ENCODE measurements at regions not wholly inside any gene's neighbourhood (a gene's known extent, or its start where the extent isn't known, plus 50 kb on each side); places are given as distances from the start of the nearest gene placed in this dataset.
A peak's percentile ranks its signal among the peaks of the same experiment; 100 is the strongest.

DNA sequence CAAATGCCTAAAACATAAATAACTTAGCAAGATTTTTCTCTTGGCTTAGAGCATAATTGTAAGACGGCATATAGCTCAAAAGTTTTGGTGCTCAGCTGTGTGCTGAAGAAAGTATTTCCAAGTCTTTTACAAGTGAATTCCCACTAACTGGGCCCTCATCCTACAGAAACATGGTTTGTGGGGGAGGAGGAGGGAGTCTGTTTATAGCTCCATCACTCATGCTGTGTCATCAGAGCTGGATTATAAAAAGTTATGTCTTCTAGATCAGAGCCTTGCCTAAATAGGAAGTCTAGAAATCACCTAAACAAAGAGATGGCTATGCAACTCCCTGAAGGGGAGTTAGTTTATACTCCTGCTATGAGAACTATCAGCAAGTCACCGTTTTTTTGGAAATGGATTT, 65.9 kb upstream of the OTOGL start:
- DNase-seq (ENCODE audit: low spot score): peak; percentile 27
- TF ChIP-seq, protein P1, sequence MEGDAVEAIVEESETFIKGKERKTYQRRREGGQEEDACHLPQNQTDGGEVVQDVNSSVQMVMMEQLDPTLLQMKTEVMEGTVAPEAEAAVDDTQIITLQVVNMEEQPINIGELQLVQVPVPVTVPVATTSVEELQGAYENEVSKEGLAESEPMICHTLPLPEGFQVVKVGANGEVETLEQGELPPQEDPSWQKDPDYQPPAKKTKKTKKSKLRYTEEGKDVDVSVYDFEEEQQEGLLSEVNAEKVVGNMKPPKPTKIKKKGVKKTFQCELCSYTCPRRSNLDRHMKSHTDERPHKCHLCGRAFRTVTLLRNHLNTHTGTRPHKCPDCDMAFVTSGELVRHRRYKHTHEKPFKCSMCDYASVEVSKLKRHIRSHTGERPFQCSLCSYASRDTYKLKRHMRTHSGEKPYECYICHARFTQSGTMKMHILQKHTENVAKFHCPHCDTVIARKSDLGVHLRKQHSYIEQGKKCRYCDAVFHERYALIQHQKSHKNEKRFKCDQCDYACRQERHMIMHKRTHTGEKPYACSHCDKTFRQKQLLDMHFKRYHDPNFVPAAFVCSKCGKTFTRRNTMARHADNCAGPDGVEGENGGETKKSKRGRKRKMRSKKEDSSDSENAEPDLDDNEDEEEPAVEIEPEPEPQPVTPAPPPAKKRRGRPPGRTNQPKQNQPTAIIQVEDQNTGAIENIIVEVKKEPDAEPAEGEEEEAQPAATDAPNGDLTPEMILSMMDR (conservative IDR thresholded peaks at IDR 0.05; ENCODE audit: low read depth): no peak
- no peak overlapping the region for H3K27ac ChIP-seq
- ChIA-PET CTCF (no interaction called here), POLR2A (ENCODE audit: low non-redundant PET) (no interaction called here)

DNA sequence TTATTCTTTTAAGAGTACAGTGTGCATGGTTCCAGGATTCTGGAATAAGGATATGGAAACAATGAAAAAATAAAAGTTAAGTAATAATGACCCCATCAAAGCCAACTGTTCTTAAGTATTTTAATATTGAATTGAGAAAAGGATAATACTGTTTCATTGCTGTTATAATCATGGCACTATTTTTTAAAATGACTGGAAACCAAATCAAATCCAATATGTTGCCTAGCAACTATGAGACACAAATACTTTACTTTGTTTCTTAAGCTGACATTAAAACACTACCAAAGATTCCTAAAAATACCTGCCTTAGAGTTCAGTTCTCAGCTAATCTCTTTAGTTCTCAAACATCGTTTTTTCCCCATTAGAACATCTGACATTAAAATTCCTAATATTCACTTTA, 66.4 kb upstream of the OTOGL start:
- CTCF ChIA-PET: no interaction called here
- POLR2A ChIA-PET (ENCODE audit: low non-redundant PET): no interaction called here
- DNase-seq (ENCODE audit: low spot score): no peak
- TF ChIP-seq, protein P1 (conservative IDR thresholded peaks at IDR 0.05; ENCODE audit: low read depth): no peak
- H3K27ac ChIP-seq: no peak overlapping the region

DNA sequence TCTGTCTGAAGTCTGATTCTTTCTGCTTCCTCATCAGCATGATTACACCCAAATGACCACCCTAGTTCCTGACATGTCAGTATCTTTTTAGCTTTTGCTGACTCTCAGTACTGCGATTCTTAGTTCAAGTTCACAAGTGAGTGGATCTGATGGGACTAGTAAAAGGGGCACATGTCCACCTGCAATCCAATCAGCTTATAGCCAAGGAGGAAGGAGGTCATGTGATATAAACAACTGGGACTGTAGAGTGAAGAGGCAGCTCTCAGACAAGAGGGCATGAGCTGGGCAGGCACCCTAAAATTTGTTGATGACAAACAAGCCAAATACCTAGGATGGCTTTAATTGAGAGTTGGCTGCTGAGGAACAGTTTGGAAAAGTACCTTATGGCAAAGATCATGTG, 68.1 kb upstream of the OTOGL start:
- POLR2A ChIA-PET (ENCODE audit: low non-redundant PET): no interaction called here
- CTCF ChIA-PET: no interaction called here
- no peak for DNase-seq (ENCODE audit: low spot score)

DNA sequence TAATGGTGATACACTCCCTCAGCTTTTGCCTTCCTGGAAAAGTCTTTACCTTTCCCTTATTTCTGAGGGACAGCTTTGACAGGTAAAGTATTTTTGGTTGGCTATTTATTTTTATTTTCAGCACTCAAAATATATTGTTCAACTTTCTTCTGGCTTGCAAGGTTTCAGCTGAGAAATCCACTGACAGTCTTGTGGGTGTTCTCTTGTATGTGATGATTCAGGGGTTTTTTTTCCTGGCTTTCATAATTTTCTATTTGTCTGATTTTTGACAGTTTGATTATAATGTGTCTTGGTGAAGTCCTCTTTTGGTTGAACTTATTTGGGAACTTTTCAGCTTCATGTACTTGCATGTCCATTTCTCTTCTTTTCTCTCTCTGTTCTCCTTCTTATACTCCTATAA, 73.7 kb upstream of the OTOGL start:
- no peak for DNase-seq (ENCODE audit: low spot score)
- TF ChIP-seq, protein P1 (conservative IDR thresholded peaks at IDR 0.05; ENCODE audit: low read depth): no peak
- no peak overlapping the region for H3K27ac ChIP-seq
- CTCF ChIA-PET: interaction anchor here (0.7 kb wide), 1 partner anchor 1200 kb away, joined by 5 read pairs; no protein-coding TSS in a partner anchor
- POLR2A ChIA-PET (ENCODE audit: low non-redundant PET): no interaction called here

More for the DNA sequence above, 68.1 kb upstream of the OTOGL start:
- H3K27ac ChIP-seq: no peak overlapping the region
- TF ChIP-seq, protein P1 (conservative IDR thresholded peaks at IDR 0.05; ENCODE audit: low read depth): no peak

DNA sequence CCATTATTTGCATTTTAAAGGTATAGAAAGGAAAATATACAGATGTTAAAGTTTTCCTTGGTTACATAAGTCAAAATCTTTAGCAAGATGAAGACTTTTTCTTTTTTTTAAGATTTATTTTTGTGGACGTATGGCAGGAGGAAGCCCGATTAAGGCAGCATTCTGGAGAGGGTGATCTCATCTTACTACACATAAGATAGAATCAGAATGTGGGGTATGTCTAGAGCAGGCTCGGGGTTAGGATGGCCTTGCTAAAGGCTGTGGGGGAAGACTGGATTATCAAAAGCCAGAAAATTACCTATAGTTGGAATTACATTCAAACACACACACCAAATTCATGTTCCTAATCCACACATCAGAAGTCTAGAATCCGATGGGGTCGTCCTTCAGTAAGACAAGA, 79.6 kb upstream of the OTOGL start:
- H3K27ac ChIP-seq: no peak overlapping the region
- POLR2A ChIA-PET (ENCODE audit: low non-redundant PET): no interaction called here
- TF ChIP-seq, protein P1 (conservative IDR thresholded peaks at IDR 0.05; ENCODE audit: low read depth): no peak
- no peak for DNase-seq (ENCODE audit: low spot score)
- CTCF ChIA-PET: no interaction called here

DNA sequence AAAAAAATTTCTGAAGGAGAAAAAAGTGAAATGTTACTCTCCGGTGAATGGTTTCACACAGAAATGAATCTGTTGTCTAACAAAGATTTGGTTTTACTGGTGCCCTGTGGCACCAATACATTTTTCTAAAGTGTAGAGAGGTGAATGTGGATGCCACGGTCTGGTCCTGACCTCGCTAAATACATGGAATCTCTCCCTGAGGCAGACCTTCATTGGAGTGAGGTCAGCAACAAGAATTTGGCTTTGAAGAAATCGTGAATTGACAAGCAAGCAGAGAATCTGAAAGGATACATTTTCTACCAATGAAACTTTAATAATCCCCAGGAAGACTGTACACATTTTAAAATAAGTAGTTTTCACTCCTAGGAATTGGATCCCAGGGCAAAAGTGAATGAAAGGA, 81.2 kb upstream of the OTOGL start:
- ChIA-PET POLR2A (ENCODE audit: low non-redundant PET) (no interaction called here), CTCF (no interaction called here)
- TF ChIP-seq, protein P1 (conservative IDR thresholded peaks at IDR 0.05; ENCODE audit: low read depth): no peak
- DNase-seq (ENCODE audit: low spot score): no peak
- H3K27ac ChIP-seq: no peak overlapping the region
